HG02938 (cell line): ENCODE measurements at regions not wholly inside any gene's neighbourhood (a gene's known extent, or its start where the extent isn't known, plus 50 kb on each side); places are given as distances from the start of the nearest gene placed in this dataset.

ENCODE experiments used
- ATAC-seq: cut with Tn5 transposase; IDR thresholded peaks from one replicate; pipeline ENCODE4 v1.9.1; 2021; ENCODE audit warnings: mild to moderate bottlenecking, moderate library complexity; ENCODE audit not compliant: unreplicated experiment

DNA sequence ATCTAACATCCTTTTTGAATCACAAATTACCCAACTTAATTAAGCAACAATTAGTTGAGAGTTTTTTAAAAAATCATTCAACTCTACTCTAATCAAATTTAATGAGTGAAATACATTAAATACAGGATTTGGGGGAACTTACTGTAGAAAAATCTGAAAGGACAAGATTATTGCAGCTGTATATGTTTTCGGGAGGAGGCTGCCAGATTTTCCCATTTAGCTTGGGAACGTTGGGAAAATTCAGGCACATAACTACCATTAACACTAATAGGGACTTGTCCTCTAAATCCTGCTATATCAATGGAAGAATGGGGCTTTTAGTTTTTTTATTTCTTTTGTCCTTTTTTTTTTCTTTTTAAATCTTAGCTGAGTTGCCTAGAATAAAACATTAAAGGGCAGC, 691.4 kb upstream of the FZD8 start:
- no peak for ATAC-seq

DNA sequence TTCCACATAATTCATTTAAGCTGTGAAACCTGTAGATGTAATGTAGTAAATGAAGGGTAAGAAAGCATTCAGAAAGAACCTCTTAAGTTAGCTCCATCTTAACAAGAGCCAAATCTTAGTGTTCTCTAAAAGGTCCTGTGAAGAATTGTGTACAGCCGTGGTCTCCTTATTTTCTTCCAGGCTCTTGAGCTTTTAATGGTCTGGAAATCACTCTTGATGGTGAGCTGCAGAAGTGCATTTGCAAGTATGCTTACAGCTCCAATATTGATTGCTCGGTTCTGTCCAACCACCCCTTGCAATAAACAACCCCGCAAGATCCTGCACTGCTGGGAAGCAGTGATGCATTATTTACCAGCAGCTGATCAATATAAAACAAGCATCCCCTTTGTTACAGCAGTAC, 690.8 kb upstream of the FZD8 start:
- ATAC-seq: no peak

DNA sequence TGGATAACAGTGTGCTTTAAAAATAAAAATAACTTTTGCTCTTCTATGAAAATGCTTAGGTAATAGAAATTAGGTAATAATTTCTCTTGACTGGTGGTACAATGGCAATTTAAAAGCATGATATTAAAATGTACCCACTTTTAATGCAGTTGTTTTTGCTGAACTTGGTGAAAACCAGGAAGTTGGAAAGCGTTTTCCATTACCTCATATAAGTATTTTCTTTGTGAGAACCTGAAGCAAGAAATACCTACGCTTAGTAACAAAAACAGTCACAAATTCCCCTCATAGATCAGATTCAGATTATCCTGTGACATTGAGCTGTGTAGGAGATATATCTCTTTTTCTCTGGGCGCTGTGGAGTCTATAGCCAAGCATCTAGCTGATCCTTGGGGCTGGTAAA, 689.0 kb upstream of the FZD8 start:
- no peak for ATAC-seq

DNA sequence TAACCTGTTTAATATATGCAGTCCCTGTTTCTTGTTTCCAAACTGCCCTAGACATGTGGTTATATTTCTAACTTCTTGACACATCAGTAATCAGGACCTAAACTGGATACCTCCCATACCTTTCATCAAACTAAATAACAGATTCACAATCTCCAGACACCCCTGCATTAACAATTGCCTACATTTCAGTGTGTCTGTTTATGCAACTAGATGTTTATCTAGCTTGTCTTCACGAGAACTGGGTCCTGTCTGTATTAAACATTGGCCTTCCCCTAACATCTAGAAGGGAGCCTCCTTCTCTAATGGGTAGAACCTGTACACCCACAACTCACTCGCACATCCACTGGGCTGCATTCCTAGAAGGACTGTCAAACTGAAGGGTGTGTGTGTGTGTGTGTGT, 683.7 kb upstream of the FZD8 start:
- ATAC-seq: no peak

DNA sequence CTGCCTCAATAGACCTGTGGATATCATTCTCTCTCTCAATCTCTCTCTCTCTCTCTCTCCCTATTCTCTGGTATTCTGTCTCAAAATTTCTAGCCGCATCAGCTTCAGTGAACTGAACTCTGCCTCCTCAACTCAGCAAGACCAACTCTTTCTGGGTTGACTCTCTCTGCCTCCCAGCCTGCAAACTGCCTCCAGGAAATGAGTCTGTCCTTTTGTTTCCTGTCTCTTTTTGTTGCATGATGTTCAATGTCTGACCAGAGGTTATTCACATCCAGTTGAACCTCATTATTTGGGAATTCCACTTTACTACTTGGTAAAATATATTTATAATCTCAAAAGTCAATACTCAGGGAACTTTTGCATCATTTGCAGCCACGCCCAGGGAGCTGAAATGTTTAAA, 682.7 kb upstream of the FZD8 start:
- ATAC-seq: no peak

DNA sequence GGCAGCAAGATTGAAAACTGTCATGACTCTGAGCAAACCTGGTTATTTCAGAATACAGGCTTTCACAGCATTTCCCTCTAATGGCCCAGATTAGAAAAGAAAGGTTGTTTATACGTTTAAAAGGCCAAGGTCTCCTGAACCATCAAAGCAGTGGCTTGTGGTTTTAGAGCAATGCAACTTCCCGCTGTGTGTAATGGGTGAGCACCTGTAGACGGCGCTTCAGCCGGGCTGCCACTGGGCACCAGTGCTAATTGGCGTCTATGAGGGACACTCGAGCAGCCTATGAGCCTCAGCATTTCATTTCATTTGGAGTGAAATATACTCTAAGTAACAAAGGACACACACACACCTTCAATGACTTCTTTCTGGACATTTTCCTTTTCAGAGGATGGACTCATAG, 671.0 kb upstream of the FZD8 start:
- no peak for ATAC-seq

DNA sequence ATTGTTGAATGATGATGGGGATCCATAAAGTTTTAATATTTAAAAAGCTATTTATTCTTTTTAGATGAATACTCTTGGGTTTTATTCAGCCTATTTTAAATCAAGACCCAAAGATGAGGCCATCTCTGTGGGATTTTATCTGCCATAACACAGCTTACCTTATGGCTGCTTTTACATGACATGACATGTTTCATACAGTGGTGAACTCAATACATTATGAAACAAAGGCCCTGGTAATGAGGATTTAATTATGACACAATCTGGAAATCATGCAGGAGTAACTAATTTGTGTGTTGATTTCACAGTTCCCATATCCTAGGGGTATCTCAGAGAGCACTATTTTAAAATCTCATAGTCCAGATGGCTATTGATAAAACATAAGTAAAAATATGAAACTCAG, 661.8 kb upstream of the FZD8 start:
- ATAC-seq: no peak

DNA sequence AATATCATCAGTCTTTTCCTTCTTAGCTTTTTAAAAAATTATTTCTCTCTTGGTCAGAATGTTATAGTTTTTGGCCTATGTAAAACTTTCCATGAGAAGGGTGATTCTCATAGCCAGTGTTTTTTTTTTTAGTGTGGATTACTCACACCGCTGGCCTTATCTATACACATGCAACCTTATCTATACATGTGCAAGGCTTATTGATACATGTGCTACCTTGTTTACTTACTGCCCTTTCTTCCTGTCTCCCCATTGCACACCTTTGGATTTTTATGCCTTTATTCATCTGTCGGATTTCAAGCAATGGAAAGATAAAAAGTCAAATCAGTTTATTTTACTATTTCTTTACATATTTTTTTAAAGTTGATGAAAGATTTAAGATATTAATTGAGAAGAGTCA, 660.0 kb upstream of the FZD8 start:
- no peak for ATAC-seq

DNA sequence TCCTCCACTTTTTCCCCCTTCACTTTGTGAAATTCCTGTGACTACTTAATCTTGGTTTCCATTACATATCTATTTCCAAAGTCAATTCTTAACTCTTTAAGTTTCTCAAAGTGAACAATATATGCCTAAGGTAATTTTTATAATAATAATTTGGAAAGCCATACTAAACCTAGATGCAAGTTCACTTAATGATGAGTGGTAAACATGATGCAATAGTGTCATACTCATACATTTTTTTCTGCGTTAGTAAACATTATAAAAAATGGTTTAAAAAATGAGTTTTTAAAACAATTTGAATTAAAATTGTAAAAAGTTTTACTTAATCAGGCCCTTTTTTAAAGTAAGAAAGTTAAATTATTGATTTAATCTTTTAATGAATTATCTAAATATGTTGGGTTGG, 659.4 kb upstream of the FZD8 start:
- ATAC-seq: no peak

DNA sequence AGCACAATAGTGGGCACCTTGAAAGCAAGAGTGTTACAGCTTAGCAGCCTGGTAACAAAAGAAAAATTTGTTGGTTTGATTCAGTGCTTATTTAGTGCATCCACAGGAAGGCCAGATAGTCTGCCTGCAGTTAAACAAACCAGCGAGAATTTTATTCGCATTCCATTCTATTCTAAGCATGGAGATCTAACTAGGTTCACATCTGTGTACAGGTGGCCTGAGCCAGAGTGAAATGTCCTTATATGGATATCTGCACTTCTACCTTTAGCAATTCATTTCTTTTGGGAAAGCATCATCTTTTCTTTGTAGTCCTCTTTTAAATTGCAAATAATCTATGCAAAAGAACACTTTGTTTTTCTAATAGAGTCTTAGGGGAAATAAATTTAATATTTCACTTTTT, 659.0 kb upstream of the FZD8 start:
- ATAC-seq: no peak

DNA sequence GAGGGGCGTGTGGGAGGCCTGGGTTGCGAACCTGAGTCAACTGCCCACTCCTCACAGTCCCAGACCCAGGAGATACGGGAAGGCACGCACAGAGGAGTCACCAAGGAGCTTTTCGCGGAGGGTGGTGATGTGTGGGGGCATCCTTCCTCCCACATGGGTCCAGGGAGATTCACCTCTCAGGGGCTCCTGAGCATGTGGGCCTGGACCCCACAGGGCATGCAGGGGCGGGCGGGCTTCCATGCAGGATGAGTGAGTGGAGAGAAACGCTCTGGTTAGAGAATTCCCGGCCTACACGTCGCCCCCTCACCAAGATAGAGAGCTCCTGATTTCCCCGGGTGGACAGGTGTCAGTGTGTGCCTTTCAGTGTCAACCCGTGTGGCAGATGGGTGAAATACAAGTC, 641.7 kb upstream of the FZD8 start:
- no peak for ATAC-seq

DNA sequence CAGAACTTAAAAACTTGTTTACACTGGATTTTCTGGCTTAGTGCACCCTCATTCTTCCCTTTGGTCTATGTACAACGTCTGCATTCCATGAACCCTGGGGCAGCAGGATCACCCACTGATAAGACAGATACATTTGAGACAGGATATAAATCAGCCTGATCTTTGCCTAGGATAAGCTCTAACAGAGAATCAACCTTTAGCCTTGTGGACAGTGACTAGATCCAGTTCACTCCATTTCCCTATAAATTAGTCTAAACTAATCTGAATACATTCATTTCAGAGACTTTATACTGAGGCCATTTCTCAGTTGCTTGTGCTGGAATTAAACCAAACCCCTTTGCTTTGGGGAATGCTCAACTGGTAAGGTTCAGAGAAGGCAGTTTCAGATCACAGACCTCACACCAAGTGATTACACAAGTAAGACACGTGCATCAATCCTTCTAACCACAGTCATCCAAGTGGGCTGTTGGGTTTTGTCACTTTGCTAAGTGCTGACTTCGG, 639.8 kb upstream of the FZD8 start:
- ATAC-seq: no peak

DNA sequence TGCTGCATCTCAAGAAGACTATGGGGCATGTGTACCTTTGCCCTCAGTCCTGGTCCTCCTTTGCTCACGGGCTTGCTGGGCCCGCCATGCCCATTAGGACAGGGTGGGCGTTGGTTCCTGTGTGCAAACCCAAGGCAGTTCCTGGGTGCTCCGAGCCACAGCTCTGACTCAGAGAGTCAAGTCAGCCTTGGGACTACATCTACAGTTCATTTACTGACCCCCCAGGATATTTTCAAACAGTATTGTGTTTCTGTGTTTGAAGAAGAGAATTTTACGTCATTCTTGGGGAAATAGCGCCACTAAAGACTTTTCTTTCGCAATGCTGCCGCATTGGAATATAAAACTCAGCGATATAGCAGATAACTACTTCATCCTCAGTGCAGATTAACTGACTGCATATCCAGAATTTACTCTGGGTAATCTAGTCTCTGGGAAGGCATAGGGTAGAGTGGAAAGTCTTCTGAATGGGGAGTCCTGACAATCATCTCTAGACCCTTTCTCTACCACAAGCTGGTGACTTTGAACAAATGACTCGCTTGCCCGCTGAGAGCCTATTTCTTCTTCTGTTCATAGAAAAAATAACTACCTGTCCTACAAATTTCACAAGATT, 638.9 kb upstream of the FZD8 start:
- ATAC-seq: no peak

DNA sequence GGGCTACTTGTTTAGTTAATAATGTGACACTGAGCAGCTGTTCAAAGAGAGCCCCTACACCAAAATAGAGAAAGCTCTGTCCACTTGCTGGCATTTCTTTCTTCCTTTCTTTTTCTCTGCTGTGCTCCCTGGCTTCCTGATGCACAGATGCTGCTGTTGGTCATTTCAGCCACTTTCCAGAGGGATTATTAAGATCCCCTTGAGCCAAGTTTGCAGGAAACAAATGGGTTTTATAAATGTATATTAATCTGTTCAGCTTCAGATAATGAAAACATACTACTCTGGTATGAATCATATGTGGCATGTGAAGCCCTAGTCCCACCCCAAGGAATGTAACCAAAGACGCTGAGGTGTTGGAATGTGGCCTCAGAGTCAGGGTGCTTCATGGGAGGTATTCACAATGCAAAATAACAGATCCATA, 638.2 kb upstream of the FZD8 start:
- no peak for ATAC-seq

DNA sequence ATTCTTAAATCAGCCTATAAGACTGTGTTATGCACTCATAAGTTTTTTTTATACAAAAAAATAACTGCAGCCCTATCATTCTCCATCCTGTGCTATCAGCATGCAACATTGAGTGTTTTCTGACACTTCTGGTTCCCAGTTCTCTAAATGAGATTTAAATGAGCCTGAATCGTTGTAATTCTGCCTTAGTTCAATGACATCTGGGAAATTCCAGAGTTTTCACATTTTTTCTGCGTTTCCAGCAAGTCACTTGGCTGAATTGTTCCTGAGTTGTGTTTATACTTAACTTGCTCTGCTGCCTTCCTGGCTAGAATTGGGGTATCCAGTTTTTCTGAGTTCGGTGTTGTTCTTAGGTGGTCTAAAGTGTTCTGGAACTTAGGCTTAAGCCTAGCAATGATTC, 636.1 kb upstream of the FZD8 start:
- no peak for ATAC-seq

DNA sequence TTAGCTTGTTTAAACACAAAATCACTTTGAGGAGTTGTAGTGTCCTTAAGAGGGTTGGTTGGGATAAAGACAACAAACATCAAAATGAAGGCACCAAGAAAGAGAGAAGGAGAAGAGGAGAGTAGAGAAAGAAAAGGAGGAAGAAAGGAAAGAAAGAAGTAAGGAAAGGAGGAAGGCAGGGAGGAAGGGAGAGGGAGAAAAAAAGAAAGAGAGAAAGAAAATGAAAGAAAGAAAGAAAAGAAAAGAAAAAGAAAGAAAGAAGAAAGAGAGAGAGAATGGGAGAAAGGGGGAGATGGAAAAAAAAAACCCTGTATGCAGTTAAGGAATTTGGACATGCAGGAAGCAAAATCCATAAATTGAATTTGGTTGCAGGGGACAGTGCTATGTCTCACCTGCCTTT, 635.4 kb upstream of the FZD8 start:
- ATAC-seq: no peak

DNA sequence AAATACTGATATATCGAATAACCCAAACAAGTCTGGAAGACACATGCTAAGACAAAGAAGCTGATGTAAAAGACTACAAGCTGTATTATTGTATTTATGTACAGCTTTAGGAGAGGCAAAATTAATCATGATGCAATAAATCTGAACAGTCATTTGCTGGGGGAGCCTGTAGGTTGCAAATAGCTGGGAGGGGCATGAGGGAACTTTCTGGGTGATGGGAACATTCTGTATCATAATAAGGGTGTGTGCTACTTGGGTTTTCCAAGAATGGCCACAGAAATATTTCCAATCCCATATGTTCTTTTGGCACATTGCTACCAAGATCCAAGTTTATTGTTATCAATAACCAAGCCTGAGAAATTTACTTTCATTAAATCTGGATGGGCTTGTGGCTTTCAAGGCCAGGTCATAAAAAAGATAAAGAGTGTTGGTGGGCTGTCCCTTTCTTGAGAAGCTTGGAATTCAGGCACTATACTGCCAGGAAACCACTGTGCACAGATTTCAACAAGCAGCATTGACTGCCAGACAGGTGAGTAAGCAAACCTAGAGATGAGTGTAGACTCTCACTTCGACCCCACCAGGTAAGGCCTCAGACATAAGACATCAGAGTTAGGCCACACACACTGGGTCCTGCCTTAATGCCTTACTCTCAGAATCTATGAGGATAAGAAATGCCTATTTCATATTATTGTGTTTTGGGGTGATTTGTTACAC, 629.7 kb upstream of the FZD8 start:
- ATAC-seq: no peak

DNA sequence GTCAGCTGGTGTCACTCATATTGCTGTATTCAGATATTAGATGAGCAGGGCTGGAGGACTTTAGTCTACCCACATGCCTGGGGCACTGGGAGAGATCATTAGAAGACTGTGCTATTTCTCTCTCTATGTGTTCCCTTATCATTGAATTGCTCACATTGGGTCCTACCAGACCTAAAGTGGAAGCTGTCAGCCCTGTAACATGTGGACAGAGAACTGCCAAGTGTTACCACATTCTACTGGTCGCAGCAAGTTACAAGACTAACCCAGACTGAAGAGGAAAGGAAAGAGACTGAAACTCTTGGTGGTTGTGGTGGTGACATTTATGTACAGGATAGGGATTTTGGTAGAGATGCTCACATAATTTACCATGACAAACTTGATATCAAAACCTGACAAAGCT, 627.1 kb upstream of the FZD8 start:
- no peak for ATAC-seq

DNA sequence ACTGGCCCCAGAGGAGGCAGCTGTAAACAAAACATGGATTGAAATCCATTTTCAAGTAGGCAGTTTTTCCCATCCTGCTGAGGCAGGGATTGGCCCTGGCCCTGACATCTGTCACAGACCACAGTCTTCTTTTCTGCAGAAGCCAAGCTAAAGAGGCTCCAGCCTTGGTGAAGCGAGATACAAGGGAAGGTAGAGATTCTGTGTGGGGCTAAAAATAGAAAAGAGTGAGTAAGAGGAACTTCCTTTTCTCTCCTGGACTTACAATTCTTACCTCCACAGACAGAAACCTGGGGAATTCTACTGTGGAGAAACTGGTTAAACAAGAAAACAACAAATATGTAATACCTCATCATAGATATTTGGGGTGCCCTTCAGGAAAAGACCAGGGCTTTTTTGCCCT, 624.8 kb upstream of the FZD8 start:
- no peak for ATAC-seq

DNA sequence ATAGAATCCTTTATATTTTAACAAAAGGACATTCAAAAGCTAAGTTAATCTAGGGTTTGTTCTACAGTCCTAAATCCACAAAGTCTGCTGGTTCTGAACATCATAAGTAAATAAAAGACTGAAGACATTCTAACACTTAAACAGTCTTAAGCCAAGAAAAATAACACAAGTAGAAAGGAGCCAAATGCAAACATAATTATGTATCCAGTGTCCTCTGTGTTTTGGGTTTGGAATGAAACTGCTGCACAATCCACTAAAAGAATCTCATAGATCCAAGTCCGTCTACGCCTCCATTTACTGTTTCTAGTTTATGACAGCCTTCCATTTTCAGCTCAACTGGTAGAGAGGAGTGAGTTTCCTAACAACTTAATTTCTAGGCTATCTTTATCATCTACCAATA, 623.6 kb upstream of the FZD8 start:
- no peak for ATAC-seq

DNA sequence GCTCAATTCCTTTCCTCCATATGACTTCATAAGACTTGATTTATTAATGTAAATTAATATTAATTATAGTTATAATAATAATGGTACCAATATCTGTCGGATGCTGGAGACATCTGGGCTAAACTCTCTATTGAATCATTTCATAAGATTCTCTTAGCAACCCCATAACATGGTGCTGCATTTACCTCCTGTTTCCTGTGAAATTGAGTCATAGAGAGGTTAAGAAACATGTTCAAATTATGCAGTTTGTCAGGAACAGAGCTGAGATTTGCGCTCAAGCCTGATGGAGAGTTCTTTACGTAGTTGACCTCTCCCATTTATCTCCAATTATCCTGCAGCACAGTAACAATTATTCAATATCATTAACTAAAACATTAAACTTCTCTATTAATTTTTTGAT, 621.8 kb upstream of the FZD8 start:
- ATAC-seq: no peak

DNA sequence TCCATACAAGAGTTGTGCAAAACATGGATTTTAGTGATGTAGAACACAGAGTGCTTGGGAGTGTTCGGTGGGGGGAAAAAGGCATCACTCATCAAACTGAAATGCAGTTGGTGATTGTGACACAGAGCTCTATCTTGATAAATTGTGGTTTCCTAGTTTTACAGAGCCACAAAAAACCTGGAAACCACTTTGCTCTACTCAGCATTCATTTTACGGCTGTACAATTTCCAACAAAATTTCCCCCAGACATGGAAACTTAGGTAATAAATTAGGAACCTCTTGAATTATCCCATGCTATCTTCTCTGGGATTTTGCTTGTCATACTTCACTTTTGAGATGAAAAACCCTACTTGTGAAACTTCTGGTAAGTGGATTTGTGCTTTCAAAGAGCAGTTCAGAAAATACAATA, 614.9 kb upstream of the FZD8 start:
- ATAC-seq: no peak

DNA sequence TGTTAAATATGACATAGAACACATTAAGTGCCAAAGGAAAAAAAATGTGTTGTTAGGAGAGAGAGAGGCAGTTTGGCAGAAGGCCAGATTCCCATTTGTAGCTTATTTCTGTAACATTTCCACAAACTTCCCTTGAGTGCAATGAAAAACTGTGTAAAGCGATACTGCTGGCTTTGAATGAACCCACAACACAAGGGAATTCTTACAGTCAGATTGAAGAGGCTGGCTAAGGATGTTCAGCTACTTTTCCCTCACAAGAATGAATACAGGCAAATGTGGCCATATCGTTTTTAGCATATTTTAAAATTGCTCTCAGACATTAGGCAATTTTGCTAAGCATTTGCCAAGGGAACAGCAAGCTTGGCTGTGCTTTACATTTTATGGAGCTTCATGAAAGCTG, 614.1 kb upstream of the FZD8 start:
- no peak for ATAC-seq
